Keratinocyte (primary cell): ENCODE measurements at regions not wholly inside any gene's neighbourhood (a gene's known extent, or its start where the extent isn't known, plus 50 kb on each side); places are given as distances from the start of the nearest gene placed in this dataset.

ENCODE experiments used
- DNase-seq: peaks from one replicate; pipeline ENCODE4 v3.0.0-alpha.2; 2011; ENCODE audit warnings: low read depth, missing footprints, low spot score
- FAIRE-seq: peaks from 2 replicates; lab custom pipeline; 2011; peaks lifted over from hg19 to GRCh38; lab: Jason Lieb, UNC
- H2AFZ ChIP-seq: 2 replicates; pipeline ENCODE4 v1.6.0; 2012; ENCODE audit warnings: low read length, control low read depth, inconsistent platforms; ENCODE audit not compliant: control insufficient read depth
- H3K27ac ChIP-seq: 2 replicates; pipeline ENCODE4 v1.5.1; 2011; ENCODE audit warnings: low read length; ENCODE audit not compliant: control insufficient read depth, insufficient read depth
- H3K27me3 ChIP-seq: 3 replicates; pipeline ENCODE4 v1.6.0; 2011; ENCODE audit warnings: low read length; ENCODE audit not compliant: control insufficient read depth, insufficient read depth; ENCODE audit errors: extremely low read depth
- H3K36me3 ChIP-seq, 2 experiments: 2 replicates in 1 of 2; 3 replicates in 1 of 2; pipeline ENCODE4 v1.5.1; 2011; ENCODE audit warnings: low read length in 2 of 2, mild to moderate bottlenecking in 1 of 2; ENCODE audit not compliant: control insufficient read depth in 2 of 2, insufficient read depth in 2 of 2; ENCODE audit errors: extremely low read depth in 1 of 2
- H3K4me1 ChIP-seq: 3 replicates; pipeline ENCODE4 v1.5.1; 2011; ENCODE audit warnings: low read length; ENCODE audit not compliant: control insufficient read depth, insufficient read depth; ENCODE audit errors: extremely low read depth
- H3K4me2 ChIP-seq: 3 replicates; pipeline ENCODE4 v1.6.0; 2011; ENCODE audit warnings: low read depth, low read length; ENCODE audit not compliant: control insufficient read depth, insufficient read depth; ENCODE audit errors: extremely low read depth
- H3K4me3 ChIP-seq, 3 experiments: fragments of 200-600 bp in 1 of 3; sonication (generic) in 1 of 3; 2 replicates in 2 of 3; 3 replicates in 1 of 3; pipeline ENCODE4 v1.5.1; 2011 to 2016; ENCODE audit warnings: low read length in 3 of 3, mild to moderate bottlenecking in 3 of 3, control low read depth in 2 of 3, inconsistent platforms in 1 of 3, low read depth in 1 of 3, mixed read lengths in 1 of 3, mixed run types in 1 of 3, moderate library complexity in 1 of 3; ENCODE audit not compliant: control insufficient read depth in 2 of 3, insufficient read depth in 2 of 3; ENCODE audit errors: extremely low read depth in 1 of 3
- H3K79me2 ChIP-seq: 2 replicates; pipeline ENCODE4 v1.6.0; 2012; ENCODE audit warnings: low read length; ENCODE audit not compliant: control insufficient read depth, insufficient read depth
- H3K9ac ChIP-seq: 3 replicates; pipeline ENCODE4 v1.6.0; 2011; ENCODE audit warnings: low read length; ENCODE audit not compliant: control insufficient read depth, insufficient read depth; ENCODE audit errors: extremely low read depth
- H3K9me1 ChIP-seq: 3 replicates; pipeline ENCODE4 v1.6.0; 2011; ENCODE audit warnings: low read length; ENCODE audit not compliant: control insufficient read depth, insufficient read depth; ENCODE audit errors: extremely low read depth
- H3K9me3 ChIP-seq: 2 replicates; pipeline ENCODE4 v1.5.1; 2012; ENCODE audit warnings: low read depth, low read length; ENCODE audit not compliant: control insufficient read depth
- H4K20me1 ChIP-seq: 3 replicates; pipeline ENCODE4 v1.6.0; 2011; ENCODE audit warnings: low read length; ENCODE audit not compliant: control insufficient read depth, insufficient read depth; ENCODE audit errors: extremely low read depth
- CTCF ChIP-seq, 3 experiments: IDR thresholded peaks in 1 of 3; conservative IDR thresholded peaks in 1 of 3; optimal IDR thresholded peaks in 1 of 3; 2 replicates in 2 of 3; 3 replicates in 1 of 3; pipeline versions ENCODE3 to v1.5.1; 2011; ENCODE audit warnings: low read length in 3 of 3, mild to moderate bottlenecking in 3 of 3, moderate library complexity in 2 of 3, control low read depth in 1 of 3, inconsistent platforms in 1 of 3; ENCODE audit not compliant: insufficient read depth in 2 of 3; ENCODE audit errors: extremely low read depth in 1 of 3
- EZH2 ChIP-seq: IDR thresholded peaks from one replicate; pipeline ENCODE4 v1.6.1; 2012; ENCODE audit warnings: inconsistent platforms, mild to moderate bottlenecking, low read length, moderate library complexity
- dilution Hi-C: fragments of 300-500 bp; cut with MboI; formaldehyde crosslinking; loops from one replicate; pipeline ENCODE4 v1.7.0; 2020; ENCODE audit warnings: low sequenced_read_pairs; ENCODE audit not compliant: extremely low pct_ligation_motif_present

GRCh38 chr1:87521452-87521851 is 192.8 kb downstream of the LMO4 start:
- FAIRE-seq (no peak), DNase-seq (no peak)
- no peaks in the 10 kb centered on the region for H3K4me1 ChIP-seq
- no peak overlapping the region for H3K4me2 ChIP-seq
- H3K9me3 ChIP-seq: no peaks in the 10 kb centered on the region
- no peak for TF ChIP-seq CTCF (optimal IDR thresholded peaks at IDR 0.05 in 1 of 3, IDR thresholded peaks at IDR 0.05 in 1 of 3, conservative IDR thresholded peaks at IDR 0.05 in 1 of 3; ENCODE audit: extremely low read depth in 1 of 3, insufficient read depth in 2 of 3, low read length in 3 of 3)
- TF ChIP-seq EZH2: no peak
- H3K36me3 ChIP-seq: no peaks in the 10 kb centered on the region
- H3K27ac ChIP-seq: no peak overlapping the region
- peaks cover 3% of the 10 kb centered on the region for H3K27me3 ChIP-seq
- H3K9me1 ChIP-seq: no peaks in the 10 kb centered on the region
- H3K4me3 ChIP-seq: no peak overlapping the region
- dilution Hi-C loops: no loop called here
- H3K79me2 ChIP-seq: no peaks in the 10 kb centered on the region
- H2AFZ ChIP-seq: no peak overlapping the region
- H3K9ac ChIP-seq: no peak overlapping the region
- no peaks in the 10 kb centered on the region for H4K20me1 ChIP-seq

DNA sequence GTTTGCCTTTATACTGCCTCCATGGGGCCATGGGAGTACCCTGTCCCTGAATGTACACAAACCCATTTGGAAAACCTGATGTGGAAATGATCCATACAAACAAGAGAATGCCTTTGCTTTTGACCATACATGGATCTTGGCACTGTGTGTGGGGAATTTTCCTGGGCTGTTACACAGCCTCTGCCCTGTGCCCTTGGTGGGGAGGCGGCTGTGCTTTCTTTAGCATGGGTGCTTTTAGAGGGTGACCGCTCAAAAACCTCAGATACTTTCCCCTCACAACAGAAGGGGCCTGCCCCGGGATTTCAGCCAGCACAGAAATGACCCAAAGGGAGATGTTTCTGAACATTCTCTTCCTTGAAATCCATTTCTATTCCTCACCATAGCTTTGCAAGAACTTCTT is 194.8 kb downstream of the LMO4 start:
- no peak overlapping the region for H3K9ac ChIP-seq
- no peaks in the 10 kb centered on the region for H4K20me1 ChIP-seq
- TF ChIP-seq EZH2: no peak
- no peak for TF ChIP-seq CTCF (optimal IDR thresholded peaks at IDR 0.05 in 1 of 3, IDR thresholded peaks at IDR 0.05 in 1 of 3, conservative IDR thresholded peaks at IDR 0.05 in 1 of 3; ENCODE audit: extremely low read depth in 1 of 3, insufficient read depth in 2 of 3, low read length in 3 of 3)
- H3K79me2 ChIP-seq: no peaks in the 10 kb centered on the region
- H3K36me3 ChIP-seq: no peaks in the 10 kb centered on the region
- no peaks in the 10 kb centered on the region for H3K9me3 ChIP-seq
- no peaks in the 10 kb centered on the region for H3K4me1 ChIP-seq
- no peak for FAIRE-seq
- no peak overlapping the region for H3K27ac ChIP-seq
- H3K9me1 ChIP-seq: no peaks in the 10 kb centered on the region
- H3K4me3 ChIP-seq: no peak overlapping the region
- peaks cover 3% of the 10 kb centered on the region for H3K27me3 ChIP-seq
- H2AFZ ChIP-seq: no peak overlapping the region
- no peak for DNase-seq
- no peak overlapping the region for H3K4me2 ChIP-seq
- dilution Hi-C loops: no loop called here
